GM18870 (cell line): ENCODE measurements at regions not wholly inside any gene's neighbourhood (a gene's known extent, or its start where the extent isn't known, plus 50 kb on each side); places are given as distances from the start of the nearest gene placed in this dataset.
A peak's percentile ranks its signal among the peaks of the same experiment; 100 is the strongest.
"Not testable (repeated sequence)": the region's sequence is repeated elsewhere in the genome, so short reads cannot be mapped to it uniquely, and the experiment has no call there.

ENCODE experiments used
- ATAC-seq: cut with Tn5 transposase; IDR thresholded peaks from one replicate; pipeline ENCODE4 v1.9.1; 2021; ENCODE audit warnings: moderate library complexity; ENCODE audit not compliant: unreplicated experiment

DNA sequence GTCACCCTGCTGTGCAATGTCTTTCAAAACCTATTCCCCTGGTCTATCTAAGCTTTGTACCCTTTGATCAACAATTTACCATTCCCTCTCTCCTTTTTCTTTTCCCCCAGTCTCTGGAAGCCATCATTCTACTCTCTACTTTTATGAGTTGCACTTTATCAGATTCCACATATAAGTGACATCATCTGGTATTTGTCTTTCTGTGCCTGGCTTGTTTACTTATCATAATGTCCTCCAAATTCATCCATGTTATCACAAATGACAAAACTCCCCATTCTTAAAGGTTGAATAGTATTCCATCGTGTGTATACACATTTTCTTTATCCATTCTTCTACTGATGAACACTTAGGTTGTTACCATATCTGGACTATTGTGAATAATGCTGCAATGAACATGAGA, 344.2 kb upstream of the CCNH start:
- no peak for ATAC-seq

DNA sequence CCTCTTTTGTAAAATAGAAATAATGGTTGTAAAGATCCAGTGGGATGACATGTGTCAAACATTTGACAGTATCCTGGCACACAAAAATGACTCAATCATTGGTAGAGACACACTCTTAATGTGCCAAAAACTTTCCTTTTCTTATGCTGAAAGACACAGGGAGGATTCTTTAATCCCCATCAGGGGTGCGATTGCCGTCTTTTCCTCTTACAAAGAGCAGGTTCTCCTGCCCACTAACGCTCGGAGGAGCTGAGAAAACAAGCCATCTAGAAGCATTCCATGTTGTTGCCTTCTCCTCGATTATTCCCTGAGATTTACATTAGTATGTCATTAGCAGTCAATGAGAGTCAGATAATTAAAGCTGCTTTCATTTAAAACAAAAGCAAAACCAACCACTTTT, 342.6 kb upstream of the CCNH start:
- ATAC-seq, result no peak

DNA sequence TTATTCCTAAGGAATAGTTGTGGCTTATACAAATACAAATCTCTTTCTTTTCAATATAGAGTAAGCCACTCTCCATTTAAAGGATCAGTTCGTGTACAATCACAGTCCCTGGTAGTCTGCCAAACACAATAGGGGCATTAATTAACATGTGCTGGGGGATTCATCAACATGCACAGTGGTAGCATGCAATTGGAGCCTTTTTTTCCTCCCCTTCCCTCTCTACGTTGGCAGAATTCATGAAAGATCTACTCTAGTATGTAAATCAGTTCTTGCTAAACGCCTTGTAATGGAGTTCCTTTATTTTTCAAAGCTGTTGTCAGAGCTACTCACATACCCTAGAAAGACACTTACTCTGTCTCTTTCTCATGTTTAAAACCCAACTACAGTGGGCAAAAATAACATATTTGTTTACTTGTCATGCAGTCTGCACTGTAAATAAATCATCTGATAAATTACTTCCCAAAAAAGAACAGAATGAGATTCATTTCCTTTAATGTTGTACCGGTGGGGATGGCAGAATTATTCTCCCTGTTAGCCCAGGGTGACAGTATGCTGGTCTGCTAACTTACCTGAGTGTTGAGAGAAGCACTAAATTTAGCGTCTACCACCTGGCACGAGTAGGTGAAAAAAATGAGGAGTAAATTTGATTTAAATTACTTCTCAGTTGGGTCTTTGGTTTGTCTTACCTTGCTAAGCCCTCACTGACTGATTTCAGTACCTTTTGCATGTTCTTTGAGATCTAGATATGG, 341.5 kb upstream of the CCNH start:
- no peak for ATAC-seq

DNA sequence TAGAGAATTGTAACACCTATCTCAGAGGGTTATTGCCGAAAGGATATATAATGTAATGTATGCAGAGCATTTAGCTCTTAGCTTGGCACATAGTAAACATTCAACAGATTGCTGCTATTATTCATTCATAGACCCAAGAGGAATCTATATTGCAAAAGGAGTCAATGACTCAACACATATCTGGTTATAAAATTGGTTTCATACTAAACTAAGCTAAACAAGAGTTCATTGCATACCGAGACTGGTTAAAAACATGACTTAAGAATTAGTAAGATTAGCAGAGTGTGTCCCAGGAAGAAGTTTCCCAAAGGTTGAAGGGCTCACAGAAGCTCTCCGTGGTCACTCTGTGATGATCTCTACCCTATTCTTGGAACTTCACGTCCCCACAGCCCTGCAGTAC, 339.6 kb upstream of the CCNH start:
- ATAC-seq, result no peak

DNA sequence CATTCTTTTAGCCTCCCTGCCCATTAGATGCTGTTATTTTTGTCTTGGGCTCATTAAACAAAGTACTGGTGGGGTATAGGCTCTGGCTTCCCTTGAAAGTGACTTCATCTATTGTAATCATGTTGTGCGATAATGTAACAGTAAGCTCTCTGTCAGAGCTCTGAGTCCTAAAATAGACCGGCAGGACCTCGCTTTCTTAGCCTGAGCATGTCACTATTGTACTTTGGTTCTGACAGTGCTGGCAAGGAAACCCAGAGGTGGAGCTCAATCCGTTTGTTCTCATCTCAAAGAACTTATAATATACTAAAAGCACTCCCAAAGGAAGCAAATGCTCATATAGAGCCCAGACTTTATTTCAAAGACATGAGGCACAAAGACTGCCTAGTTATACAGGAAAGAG, 339.1 kb upstream of the CCNH start:
- no peak for ATAC-seq

DNA sequence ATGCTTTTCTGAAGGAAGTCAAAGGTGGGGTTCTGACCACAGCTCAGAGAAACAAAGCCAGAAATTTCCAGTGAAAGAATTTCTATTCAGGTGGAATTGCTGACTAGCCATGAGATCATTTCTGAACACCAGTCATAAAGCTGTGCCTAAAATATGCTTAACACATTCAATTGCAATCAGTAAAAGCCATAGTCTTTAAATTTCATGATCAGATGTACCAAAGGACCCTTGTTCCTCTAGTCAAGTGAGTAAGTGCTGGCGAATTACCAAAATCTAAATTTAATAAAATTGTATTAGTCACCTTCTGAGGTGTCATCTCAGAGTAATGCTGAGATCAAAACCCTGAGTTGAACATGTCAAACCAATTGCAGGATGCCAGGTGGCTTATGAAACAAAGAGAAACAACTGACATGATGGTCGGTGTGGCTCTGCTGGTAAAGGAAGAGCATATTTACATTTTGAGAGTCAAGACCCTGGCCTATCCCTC, 334.2 kb upstream of the CCNH start:
- ATAC-seq, result no peak

DNA sequence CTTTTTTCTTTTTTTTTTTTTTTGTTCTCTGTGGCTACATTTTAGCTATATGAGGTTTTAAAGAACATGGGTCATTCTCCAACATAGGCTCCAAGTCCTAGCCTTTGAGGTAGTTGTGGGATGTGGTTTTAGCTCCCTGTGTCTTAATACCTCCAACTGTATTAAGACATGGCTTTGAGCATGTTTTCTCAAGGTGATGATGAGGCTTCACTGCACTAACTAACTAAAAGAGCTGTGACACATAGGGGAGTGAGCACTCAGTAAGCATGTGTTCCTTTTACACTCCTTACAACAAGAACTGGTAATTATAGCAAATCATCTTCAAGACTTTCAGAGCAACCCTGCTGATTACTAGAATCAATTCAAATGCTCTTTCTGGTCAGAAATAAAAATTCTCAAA, 333.6 kb upstream of the CCNH start:
- no peak for ATAC-seq

DNA sequence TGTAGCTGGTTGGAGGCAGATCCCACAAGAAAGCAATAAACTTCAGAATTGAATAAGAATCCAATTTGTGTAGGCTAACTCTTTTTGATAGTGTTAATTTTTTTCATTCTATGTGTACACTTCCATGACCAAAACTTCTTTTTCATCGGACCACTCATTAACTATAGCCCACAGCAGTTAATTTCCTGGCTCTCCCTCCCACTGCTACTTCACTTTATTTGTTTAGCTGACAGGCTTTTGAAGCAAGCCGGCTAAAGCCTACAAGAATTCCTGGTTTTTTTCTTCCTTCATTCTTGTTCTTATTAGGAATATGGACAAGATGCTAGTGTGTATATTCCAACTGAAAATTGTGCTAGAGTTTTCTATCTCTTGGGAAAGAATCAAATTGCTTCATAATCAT, 329.2 kb upstream of the CCNH start:
- ATAC-seq, result no peak

DNA sequence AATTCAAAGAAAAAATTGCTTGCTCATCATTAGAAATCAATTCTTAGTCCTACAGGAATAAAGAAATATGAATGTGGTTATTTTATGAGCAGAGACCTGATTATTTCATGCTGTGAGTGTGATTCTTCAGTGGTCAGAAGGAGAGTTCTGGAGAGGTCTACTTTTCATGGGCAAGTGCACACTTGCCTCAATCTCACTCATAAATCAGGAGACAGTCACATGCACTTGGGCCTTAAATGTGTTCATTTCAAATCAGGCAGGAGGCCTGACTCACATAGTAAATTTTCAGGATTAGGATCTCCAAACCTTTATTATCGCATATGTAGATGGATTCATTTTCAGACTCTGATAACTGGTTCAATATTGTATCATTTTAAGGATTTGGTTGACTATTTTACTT, 323.2 kb upstream of the CCNH start:
- no peak for ATAC-seq

DNA sequence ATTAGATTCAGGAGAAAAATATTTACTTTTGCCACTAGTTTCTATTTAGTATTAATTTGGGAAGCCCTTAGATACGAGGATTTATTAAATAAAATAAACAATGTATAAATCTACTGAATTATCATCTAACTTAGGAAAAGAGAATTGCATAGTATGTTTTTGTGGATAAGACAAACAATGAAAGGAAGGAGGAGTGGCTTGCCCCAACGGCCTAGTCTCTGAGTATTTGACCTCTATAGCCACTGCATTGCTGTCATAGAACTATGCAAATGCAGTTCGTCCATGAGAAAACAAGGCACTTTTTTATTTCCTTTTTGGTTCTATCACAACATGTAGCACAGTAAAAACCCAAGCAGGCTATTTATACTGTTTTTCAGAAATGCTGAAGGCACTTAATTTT, 321.2 kb upstream of the CCNH start:
- no peak for ATAC-seq

DNA sequence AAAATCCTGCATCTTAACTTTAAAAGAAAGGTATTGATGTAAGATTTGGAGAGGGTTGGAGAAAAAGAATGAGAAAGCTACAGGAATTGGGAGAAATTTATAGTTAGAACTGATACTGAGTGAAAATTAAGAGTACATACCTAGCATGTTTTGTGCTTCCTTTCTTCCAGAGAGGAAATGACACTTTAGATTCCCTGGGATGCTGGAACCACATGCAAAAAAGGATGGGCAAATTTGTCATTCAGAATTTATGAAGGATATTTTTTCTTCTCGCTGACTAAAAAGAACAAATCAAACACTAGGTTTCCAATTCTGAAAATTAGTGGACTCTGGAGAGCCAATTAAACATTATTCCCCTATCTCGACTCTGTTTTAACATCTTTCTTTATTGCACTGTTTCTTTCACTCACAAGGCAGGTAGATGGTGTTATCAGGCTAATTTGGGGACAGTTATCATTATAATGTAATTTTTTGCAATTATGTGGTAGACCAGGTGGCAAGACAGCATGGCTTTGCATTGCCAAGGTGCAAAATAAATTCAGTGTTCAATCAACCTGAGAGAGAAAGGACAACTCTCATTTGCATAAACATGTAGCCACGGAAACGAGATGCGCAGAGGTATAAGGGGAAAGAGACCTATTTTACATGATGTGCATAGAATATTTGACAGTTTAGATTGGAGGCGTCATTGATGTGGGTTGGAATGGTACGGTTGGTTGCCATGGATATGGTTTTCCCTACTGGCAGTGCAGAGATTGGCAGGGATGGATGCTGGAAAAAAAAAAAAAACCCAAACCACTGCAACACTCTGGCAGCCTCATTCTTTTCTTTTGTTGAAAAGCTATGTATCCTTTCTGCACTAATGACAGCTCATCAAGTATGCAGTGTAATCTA, 320.4 kb upstream of the CCNH start:
- no peak for ATAC-seq

DNA sequence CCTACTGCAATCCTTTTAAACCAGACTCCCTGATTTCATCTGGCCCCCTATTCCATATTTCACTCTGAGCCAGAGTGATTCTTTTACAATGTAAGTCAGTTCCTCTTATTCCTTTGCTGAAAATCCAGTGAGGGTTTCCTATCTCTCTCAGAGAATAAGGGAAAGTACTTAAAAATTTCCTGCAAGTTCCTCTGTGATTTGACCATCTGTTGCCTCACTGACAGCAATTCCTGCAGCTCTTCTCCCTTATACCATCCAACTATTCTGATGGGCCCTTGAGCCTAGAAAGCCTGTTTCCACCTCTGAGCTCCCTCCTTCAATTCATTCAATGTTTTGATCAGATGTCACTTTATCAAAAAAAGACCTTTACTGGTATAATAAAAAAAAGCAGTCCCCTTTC, 317.1 kb upstream of the CCNH start:
- no peak for ATAC-seq

DNA sequence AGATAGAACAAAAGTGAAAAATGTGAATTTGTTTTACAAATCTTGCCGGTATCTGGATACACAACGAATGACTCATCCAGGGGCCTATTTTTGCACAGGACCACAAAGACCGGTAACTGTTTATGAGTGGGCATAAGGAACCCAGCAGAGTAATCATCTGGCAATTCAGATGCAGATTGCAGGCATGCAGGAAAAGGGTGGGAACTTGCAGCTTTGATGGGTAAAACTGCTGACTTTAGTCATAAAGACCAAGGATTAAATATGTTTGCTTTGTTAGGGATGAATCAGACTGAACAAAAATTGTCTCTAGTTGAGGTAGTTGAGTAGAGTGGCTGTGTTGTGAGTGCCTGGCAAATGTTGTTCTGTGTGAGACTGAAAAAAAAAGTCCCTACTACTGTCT, 309.6 kb upstream of the CCNH start:
- no peak for ATAC-seq

DNA sequence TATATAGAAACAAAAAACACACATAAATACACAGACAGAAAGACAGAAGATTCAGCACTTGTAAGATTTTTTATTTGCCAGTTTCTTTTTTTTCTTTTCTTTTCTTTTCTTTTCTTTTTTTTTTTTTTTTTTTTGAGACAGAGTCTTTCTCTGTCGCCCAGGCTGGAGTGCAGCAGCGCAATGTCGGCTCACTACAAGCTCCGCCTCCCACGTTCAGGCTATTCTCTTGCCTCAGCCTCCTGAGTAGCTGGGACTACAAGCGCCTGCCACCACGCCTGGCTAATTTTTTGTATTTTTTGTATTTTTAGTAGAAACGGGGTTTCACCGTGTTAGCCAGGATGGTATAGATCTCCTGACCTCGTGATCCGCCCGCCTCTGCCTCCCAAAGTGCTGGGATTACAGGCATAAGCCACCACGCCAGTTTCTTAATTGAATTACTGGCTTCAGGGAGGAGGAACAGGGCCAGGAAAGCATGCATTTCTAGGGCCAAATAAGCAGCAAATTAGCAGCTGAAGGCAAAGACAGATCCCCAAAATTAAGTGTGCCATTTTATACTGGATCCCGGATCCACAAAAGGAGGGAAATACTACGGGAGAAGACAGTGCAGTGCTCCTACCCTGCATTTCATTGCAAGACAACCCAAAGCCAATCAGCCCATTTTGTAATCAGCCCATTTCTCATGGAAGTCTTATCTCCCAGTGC, 305.6 kb upstream of the CCNH start:
- ATAC-seq, result not testable (repeated sequence)

DNA sequence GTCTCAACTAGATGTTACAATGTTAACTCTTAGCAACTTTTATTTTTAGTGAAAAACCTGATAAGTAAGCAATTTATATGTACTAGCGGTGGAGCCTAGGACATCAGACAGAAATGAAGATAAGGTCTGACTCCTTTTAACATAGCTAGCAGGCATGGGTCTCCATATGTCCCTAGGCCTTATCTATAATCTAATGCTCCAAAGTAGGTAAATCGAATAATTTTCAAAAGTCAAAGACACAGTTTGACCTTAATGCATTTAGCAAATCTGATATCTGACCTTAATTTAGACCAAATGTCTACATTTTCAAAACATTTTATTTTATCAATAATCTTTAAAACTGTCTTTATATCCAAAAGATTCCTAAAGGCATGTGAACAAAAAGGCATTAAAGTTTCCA, 305.0 kb upstream of the CCNH start:
- ATAC-seq, result no peak

DNA sequence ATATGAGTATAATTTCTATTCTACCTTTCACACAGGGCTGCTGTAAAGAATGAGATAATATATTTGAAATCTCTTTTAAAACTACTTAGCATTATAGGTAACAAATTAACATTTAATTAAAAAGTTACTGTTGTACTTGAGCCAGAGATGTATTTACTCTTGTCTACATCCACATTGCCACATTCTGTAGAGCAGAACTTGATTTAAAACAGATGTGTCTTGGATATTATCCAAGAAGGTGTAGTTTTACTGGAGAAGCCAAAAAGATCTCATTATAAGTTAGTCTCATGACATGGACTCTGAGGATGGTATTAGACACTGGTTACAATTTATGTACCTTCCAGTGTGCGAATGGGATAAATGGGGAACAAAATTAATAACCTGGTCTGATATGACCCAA, 293.1 kb upstream of the CCNH start:
- no peak for ATAC-seq

DNA sequence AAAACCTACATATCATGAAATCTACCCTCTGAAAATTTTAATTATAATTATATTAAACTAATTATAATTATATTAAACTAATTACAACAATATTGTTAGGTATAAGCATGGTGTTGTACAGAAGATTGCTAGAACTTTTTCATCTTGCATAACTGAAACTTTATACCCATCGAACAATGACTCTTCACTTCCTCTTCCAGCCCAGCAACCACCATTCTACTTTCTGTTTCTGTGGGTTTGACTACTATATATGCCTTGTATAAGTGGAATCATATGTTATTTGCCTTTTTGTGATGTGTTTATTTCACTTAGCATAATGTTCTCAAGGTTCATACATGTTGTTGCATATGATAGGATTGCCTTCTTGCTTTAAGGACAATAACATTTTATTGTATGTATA, 274.2 kb upstream of the CCNH start:
- peak; percentile 98 for ATAC-seq

DNA sequence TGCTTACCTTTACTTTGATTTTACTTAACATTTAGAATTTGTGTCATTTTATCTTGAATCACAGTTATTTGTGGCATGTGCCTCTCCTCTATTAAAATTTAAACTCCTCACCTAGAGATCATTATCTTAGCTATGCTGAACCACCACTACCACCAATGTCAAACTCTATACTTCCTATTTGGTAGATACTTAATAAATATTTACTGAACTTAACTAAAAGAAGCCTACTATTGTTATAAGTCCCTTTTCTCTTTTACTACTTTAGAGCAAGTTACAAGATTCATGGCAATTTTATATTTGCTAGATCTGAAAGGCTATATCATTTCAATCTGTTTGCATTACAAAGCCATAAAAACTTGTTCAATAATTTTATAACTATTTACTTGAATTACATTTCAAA, 273.3 kb upstream of the CCNH start:
- no peak for ATAC-seq

DNA sequence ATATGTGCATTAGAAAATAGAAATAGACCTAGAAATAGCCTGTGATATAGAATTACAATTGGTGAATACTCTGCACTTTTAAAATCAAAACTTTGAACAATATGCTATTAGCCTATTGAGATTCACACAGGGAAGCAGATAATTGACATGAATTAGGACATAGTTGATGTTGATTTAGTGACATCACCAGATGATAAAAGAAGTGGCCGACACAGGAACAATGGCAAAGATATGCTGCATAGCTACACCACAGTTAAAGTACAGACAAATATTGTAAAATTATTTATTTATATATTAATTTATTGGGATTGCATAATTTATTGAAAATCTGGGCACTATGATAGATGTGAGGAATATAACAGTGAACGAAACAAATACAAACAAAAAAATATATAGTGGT, 261.5 kb upstream of the CCNH start:
- no peak for ATAC-seq

DNA sequence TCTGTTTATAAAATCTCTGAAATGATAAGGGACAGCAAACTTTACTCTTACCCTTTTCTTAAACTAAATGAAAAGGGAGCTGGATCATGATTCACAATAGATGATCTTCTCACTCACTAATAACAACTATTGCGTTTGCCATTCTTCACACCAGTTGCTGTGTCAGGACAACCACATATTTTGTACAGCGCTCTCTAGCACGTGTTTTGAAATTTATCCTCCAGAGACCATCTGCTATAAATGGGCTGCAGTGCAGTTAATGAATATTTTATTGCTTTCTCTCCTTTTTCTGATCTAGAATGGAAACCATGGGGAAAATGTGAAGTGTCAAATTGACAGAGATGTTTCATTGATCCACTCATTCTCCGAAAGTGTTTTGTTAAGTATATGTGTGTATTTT, 258.4 kb upstream of the CCNH start:
- no peak for ATAC-seq

DNA sequence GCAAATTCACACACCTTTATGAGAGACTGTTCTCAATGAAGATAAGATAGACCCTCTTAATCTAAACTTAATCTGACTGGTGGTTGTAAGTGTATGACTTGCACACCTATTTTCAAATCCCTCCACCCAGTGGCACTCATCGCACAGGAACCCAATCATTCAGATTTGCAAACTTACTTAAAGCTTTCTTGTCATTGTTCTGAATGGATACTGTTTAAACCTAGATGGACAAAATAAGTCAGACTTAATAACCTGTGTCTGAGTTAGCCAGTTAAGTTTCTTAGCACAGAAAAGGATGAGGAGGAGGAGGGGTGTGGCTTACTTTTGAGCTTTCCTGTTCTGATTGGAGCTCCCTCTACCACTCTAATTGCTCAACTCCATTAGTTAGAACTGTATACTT, 252.4 kb upstream of the CCNH start:
- no peak for ATAC-seq
